Mesenchymal stem cell (in vitro differentiated cells and primary cell): ENCODE measurements at regions not wholly inside any gene's neighbourhood (a gene's known extent, or its start where the extent isn't known, plus 50 kb on each side); places are given as distances from the start of the nearest gene placed in this dataset.

ENCODE experiments used
- DNase-seq: peaks from one replicate; pipeline ENCODE4 v3.0.0-alpha.2; 2013
- H2AFZ ChIP-seq: one replicate; pipeline ENCODE4 v1.6.1; 2013; ENCODE audit warnings: low read depth, mild to moderate bottlenecking, control low read depth, inconsistent platforms, low read length, moderate library complexity
- H2AK5ac ChIP-seq: 2 replicates; pipeline ENCODE4 v1.6.1; 2013; ENCODE audit warnings: low read length, moderate library complexity, mild to moderate bottlenecking, inconsistent platforms; ENCODE audit not compliant: severe bottlenecking
- H2BK120ac ChIP-seq: one replicate; pipeline ENCODE4 v1.6.1; 2013; ENCODE audit warnings: low read depth, mild to moderate bottlenecking, inconsistent platforms, low read length, moderate library complexity
- H2BK12ac ChIP-seq, 2 experiments: one replicate each; pipeline ENCODE4 v1.6.1; 2013; ENCODE audit warnings: inconsistent platforms in 2 of 2, low read length in 2 of 2, mild to moderate bottlenecking in 2 of 2, moderate library complexity in 2 of 2, control low read depth in 1 of 2
- H2BK15ac ChIP-seq: one replicate; pipeline ENCODE4 v1.6.1; 2013; ENCODE audit warnings: mild to moderate bottlenecking, low read depth, inconsistent platforms; ENCODE audit not compliant: poor library complexity, severe bottlenecking
- H2BK5ac ChIP-seq: 2 replicates; pipeline ENCODE4 v1.6.1; 2013; ENCODE audit warnings: low read depth, mild to moderate bottlenecking, low read length, control low read depth, inconsistent platforms; ENCODE audit not compliant: poor library complexity, severe bottlenecking
- H3K14ac ChIP-seq, 2 experiments: one replicate each; pipeline ENCODE4 v1.6.1; 2013; ENCODE audit warnings: inconsistent platforms in 2 of 2, low read length in 2 of 2, control low read depth in 1 of 2, mild to moderate bottlenecking in 1 of 2, moderate library complexity in 1 of 2
- H3K18ac ChIP-seq, 2 experiments: one replicate each; pipeline ENCODE4 v1.6.1; 2013; ENCODE audit warnings: inconsistent platforms in 2 of 2, low read length in 2 of 2, control low read depth in 1 of 2, low read depth in 1 of 2, mild to moderate bottlenecking in 1 of 2
- H3K23ac ChIP-seq, 2 experiments: one replicate each; pipeline ENCODE4 v1.6.1; 2013; ENCODE audit warnings: inconsistent platforms in 2 of 2, low read length in 2 of 2, mild to moderate bottlenecking in 2 of 2, moderate library complexity in 2 of 2, control low read depth in 1 of 2
- H3K27ac ChIP-seq: 2 replicates; pipeline ENCODE4 v1.5.1; 2013; ENCODE audit warnings: mild to moderate bottlenecking, moderate library complexity, low read length, control low read depth, inconsistent platforms; ENCODE audit not compliant: poor library complexity, severe bottlenecking
- H3K27me3 ChIP-seq, 2 experiments: 2 replicates each; pipeline versions ENCODE4 v1.6.1 to v1.7.0; 2013; ENCODE audit warnings: low read length in 2 of 2, mild to moderate bottlenecking in 2 of 2, moderate library complexity in 2 of 2, control low read depth in 1 of 2, inconsistent platforms in 1 of 2; ENCODE audit not compliant: control insufficient read depth in 1 of 2, insufficient read depth in 1 of 2
- H3K36me3 ChIP-seq, 2 experiments: 2 replicates each; pipeline versions ENCODE4 v1.6.1 to v1.7.0; 2013; ENCODE audit warnings: low read length in 2 of 2, control low read depth in 1 of 2, inconsistent platforms in 1 of 2, low read depth in 1 of 2, mild to moderate bottlenecking in 1 of 2; ENCODE audit not compliant: insufficient read depth in 2 of 2, control insufficient read depth in 1 of 2
- H3K4ac ChIP-seq, 2 experiments: one replicate each; pipeline ENCODE4 v1.6.1; 2013; ENCODE audit warnings: inconsistent platforms in 2 of 2, low read length in 2 of 2, mild to moderate bottlenecking in 2 of 2, moderate library complexity in 2 of 2, control low read depth in 1 of 2, low read depth in 1 of 2
- H3K4me1 ChIP-seq: 2 replicates; pipeline ENCODE4 v1.6.1; 2013; ENCODE audit warnings: low read depth, low read length, control low read depth; ENCODE audit not compliant: control insufficient read depth, insufficient read depth
- H3K4me2 ChIP-seq: 2 replicates; pipeline ENCODE4 v1.6.1; 2013; ENCODE audit warnings: low read length, mild to moderate bottlenecking, inconsistent platforms; ENCODE audit not compliant: poor library complexity, severe bottlenecking
- H3K4me3 ChIP-seq, 2 experiments: 2 replicates each; pipeline versions ENCODE4 v1.5.1 to v1.7.0; 2013; ENCODE audit warnings: low read length in 2 of 2, mild to moderate bottlenecking in 2 of 2, control low read depth in 1 of 2, low read depth in 1 of 2; ENCODE audit not compliant: insufficient read depth in 1 of 2
- H3K79me1 ChIP-seq: replicated peaks from 2 replicates; pipeline ENCODE4 v1.6.1; 2013; ENCODE audit warnings: mild to moderate bottlenecking, control low read depth, low read length, inconsistent platforms; ENCODE audit not compliant: poor library complexity, severe bottlenecking
- H3K9ac ChIP-seq: 2 replicates; pipeline ENCODE4 v1.7.0; 2013; ENCODE audit warnings: mild to moderate bottlenecking, low read length, moderate library complexity
- H3K9me3 ChIP-seq: 2 replicates; pipeline ENCODE4 v1.7.0; 2013; ENCODE audit warnings: mild to moderate bottlenecking, low read length; ENCODE audit not compliant: control insufficient read depth
- H4K8ac ChIP-seq: one replicate; pipeline ENCODE4 v1.6.1; 2013; ENCODE audit warnings: inconsistent platforms, mild to moderate bottlenecking, low read length, moderate library complexity
- H4K91ac ChIP-seq: one replicate; pipeline ENCODE4 v1.6.1; 2013; ENCODE audit warnings: mild to moderate bottlenecking, low read length, inconsistent platforms
- WGBS: methylation state at CpG from one replicate; pipeline ENCODE4 v1.1.7; 2013; ENCODE audit warnings: mixed read lengths; 5-methylcytosine and 5-hydroxymethylcytosine counted together

DNA sequence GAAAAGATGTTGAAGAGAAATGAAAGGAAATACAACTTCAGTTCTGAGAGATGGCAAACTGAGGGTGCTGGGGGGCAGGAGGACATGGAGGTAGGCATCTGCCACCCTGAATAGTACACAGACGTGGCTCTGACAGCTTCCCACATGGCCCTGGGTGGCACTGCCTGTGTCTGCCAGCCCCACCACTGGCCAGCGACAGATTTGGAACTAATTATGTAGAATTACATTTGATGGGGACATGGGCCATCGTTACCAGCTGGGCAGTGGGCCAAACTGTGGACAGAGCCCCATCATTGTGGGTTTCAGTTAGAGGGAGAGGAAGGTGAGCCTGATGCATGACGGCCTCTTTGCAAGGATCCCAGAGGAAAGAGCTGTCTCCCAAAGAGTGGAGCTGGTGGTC lies 216.0 kb upstream of the HAAO start:
- Histone ChIP-seq H3K36me3 (no peaks in the 10 kb centered on the region), H3K27ac (no peak overlapping the region), H2BK15ac (no peak overlapping the region), H2AK5ac (no peak overlapping the region), H4K91ac (no peak overlapping the region), H3K4me3 (no peak overlapping the region), H3K79me1 (no peaks in the 10 kb centered on the region), H3K9ac (no peak overlapping the region), H3K9me3 (peaks cover 8% of the 10 kb centered on the region), H3K4me2 (no peak overlapping the region), H3K4me1 (peaks cover 18% of the 10 kb centered on the region), H2BK120ac (no peak overlapping the region), H3K18ac (no peak overlapping the region), H3K14ac (no peak overlapping the region), H3K23ac (no peak overlapping the region), H3K27me3 (no peaks in the 10 kb centered on the region), H2BK12ac (no peak overlapping the region), H2AFZ (no peak overlapping the region), H2BK5ac (no peak overlapping the region), H4K8ac (no peak overlapping the region), H3K4ac (no peak overlapping the region)
- DNase-seq: no peak
- 79% methylated on average over 4 of the region's 4 CpGs for WGBS

DNA sequence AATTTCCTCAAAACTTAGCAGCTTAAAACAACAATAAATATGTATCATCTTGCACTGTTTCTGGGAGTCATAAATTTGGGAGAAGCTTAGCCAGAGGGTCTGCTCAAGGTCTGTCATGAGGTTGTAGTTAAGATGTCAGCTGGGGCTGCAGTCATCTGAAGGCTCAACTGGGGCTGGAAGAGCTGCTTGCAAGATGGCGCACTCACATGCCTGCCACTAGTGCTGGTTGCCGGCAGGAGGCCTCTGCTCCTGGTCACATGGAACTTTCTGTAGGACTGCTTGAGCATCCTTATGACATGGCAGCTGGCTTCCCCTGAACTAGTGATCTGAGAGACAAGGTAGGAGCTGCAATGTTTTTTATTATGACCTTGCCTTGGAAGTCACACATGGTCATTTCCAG lies 215.5 kb upstream of the HAAO start:
- H3K27ac ChIP-seq: no peak overlapping the region
- H4K91ac ChIP-seq: no peak overlapping the region
- no peaks in the 10 kb centered on the region for H3K36me3 ChIP-seq
- no peak overlapping the region for H3K23ac ChIP-seq
- peaks cover 8% of the 10 kb centered on the region for H3K9me3 ChIP-seq
- H3K79me1 ChIP-seq: no peaks in the 10 kb centered on the region
- H2AK5ac ChIP-seq: no peak overlapping the region
- 100% methylated on average over 2 of the region's 2 CpGs for WGBS
- no peak overlapping the region for H2BK12ac ChIP-seq
- H2BK120ac ChIP-seq: no peak overlapping the region
- no peak overlapping the region for H2BK5ac ChIP-seq
- H3K27me3 ChIP-seq: no peaks in the 10 kb centered on the region
- no peak for DNase-seq
- H2BK15ac ChIP-seq: no peak overlapping the region
- no peak overlapping the region for H3K4ac ChIP-seq
- no peak overlapping the region for H3K14ac ChIP-seq
- no peak overlapping the region for H3K4me3 ChIP-seq
- no peak overlapping the region for H2AFZ ChIP-seq
- H3K4me2 ChIP-seq: no peak overlapping the region
- no peak overlapping the region for H4K8ac ChIP-seq
- no peak overlapping the region for H3K9ac ChIP-seq
- H3K4me1 ChIP-seq: peaks cover 18% of the 10 kb centered on the region
- H3K18ac ChIP-seq: no peak overlapping the region

DNA sequence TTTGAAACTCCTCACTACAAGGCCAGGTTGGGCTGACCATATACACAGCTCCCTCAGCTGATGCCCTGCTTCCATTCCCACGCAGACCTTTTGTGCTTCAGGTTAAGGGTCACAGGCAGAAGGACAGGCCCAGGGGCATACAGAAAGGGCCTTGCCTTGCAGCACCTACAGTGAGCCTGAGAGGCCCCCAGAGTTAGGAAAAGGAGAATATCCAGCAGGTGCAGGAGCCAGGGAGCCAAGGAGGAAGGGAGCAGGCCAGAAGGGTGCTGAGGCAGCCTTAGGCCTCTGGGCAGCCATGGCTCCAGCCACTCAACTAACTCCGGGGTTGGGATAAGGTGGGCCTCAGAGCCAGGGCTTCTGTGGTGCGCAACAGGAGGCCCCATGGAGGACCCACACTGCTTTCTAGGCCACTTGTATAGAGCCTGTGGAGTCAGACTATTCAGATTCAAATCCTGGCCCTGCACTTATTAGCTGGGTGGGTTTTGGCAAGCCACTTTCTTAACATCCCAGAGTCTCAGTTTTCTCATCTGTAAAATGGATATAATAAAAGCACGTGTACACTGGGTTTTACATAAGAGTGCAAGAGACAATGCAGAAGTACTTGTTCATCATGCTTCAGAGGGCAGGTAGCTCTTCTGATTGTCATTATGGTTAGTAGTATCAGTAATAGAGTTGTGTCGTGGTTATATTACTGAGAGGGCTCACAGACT lies 214.6 kb upstream of the HAAO start:
- no peak overlapping the region for H3K18ac ChIP-seq
- no peak overlapping the region for H3K9ac ChIP-seq
- H3K27me3 ChIP-seq: no peaks in the 10 kb centered on the region
- DNase-seq: no peak
- H2BK15ac ChIP-seq: no peak overlapping the region
- H3K23ac ChIP-seq: no peak overlapping the region
- no peak overlapping the region for H3K4me2 ChIP-seq
- no peak overlapping the region for H3K14ac ChIP-seq
- H2BK5ac ChIP-seq: no peak overlapping the region
- H2BK12ac ChIP-seq: no peak overlapping the region
- peaks cover 18% of the 10 kb centered on the region for H3K4me1 ChIP-seq
- H2AK5ac ChIP-seq: peak overlapping the region; percentile 8
- no peak overlapping the region for H4K8ac ChIP-seq
- no peak overlapping the region for H4K91ac ChIP-seq
- 85% methylated on average over 5 of the region's 5 CpGs for WGBS
- H2BK120ac ChIP-seq: no peak overlapping the region
- no peak overlapping the region for H2AFZ ChIP-seq
- H3K79me1 ChIP-seq: no peaks in the 10 kb centered on the region
- peaks cover 8% of the 10 kb centered on the region for H3K9me3 ChIP-seq
- no peak overlapping the region for H3K4ac ChIP-seq
- no peaks in the 10 kb centered on the region for H3K36me3 ChIP-seq
- no peak overlapping the region for H3K4me3 ChIP-seq
- H3K27ac ChIP-seq: no peak overlapping the region

DNA sequence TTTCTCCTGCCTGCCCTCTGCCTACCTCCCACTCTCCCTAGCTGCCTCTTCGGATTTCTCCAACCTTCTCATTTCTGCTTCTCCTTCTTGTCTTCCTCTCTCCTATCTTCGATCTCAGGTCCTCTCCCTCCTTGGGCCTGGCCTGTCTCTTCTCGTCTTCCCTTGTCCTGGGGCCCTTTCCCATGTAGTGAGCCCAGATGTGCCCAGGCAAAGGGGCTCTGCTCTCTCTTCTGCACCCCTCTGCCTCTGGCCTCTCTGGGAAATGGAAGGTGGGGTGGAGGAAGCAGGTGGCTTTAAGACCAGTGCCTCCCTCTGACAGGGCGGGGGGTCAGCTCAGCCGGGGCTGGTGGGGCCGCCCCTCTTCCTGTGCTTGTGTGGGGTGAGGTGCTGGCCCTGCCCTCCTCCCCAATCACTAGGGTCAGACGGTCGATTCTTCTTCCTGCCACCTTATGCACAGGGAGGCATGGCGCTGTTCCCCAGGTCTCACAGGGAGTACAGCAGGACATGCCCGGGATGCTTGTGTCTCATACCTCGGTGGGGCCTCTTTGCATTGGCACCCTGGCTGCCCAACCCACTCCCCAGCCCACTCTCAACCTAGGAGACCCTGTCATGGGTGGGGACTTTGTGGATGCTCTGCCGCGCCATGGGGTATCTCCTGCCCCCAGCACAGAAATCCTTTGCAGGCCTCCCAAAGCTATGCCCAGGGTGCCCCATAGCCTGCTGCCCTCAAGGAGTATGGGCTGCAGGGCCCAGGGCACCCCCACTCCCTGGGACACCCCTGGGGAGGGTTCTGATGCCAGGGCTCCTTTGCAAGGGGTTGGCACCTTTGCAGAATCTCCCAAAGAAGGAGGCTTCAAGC lies 213.8 kb upstream of the HAAO start:
- Histone ChIP-seq H3K4ac (no peak overlapping the region), H2AK5ac (peak overlapping the region; percentile 24), H3K14ac (no peak overlapping the region), H2BK5ac (no peak overlapping the region), H3K79me1 (no peaks in the 10 kb centered on the region), H3K27me3 (no peaks in the 10 kb centered on the region), H4K8ac (no peak overlapping the region), H2BK12ac (no peak overlapping the region), H2BK15ac (no peak overlapping the region), H3K4me1 (peaks cover 18% of the 10 kb centered on the region), H3K9me3 (peaks cover 8% of the 10 kb centered on the region), H3K4me2 (no peak overlapping the region), H3K9ac (no peak overlapping the region), H3K23ac (no peak overlapping the region), H2BK120ac (no peak overlapping the region), H3K27ac (no peak overlapping the region), H3K36me3 (no peaks in the 10 kb centered on the region), H3K4me3 (no peak overlapping the region), H2AFZ (no peak overlapping the region), H4K91ac (no peak overlapping the region), H3K18ac (no peak overlapping the region)
- DNase-seq: no peak
- 90% methylated on average over 12 of the region's 13 CpGs for WGBS
